Vagina (tissue), 2 donors: ENCODE measurements at regions not wholly inside any gene's neighbourhood (a gene's known extent, or its start where the extent isn't known, plus 50 kb on each side); places are given as distances from the start of the nearest gene placed in this dataset.
"Not testable (repeated sequence)": the region's sequence is repeated elsewhere in the genome, so short reads cannot be mapped to it uniquely, and the experiment has no call there.

Experiments
- CTCF ChIP-seq, 3 experiments: fragments of 450-650 bp in 2 of 3; fragments of 200-600 bp in 1 of 3; sonication (generic) in 1 of 3; IDR thresholded peaks; one replicate each; pipeline ENCODE4 v1.5.1; 2017 to 2019; ENCODE audit warnings: antibody characterized with exemption in 3 of 3, mild to moderate bottlenecking in 2 of 3, moderate library complexity in 2 of 3
- POLR2A ChIP-seq, 2 donors: fragments of 450-650 bp; IDR thresholded peaks; one replicate each; pipeline ENCODE4 v1.6.1; 2017; ENCODE audit warnings: antibody characterized with exemption in 2 of 2, mild to moderate bottlenecking in 2 of 2, moderate library complexity in 2 of 2
- POLR2AphosphoS5 ChIP-seq, 2 donors: sonication (generic); formaldehyde crosslinking; IDR thresholded peaks; one replicate each; pipeline ENCODE4 v1.9.0; 2017; ENCODE audit warnings: antibody characterized with exemption in 2 of 2, mild to moderate bottlenecking in 2 of 2, low read depth in 1 of 2; ENCODE audit not compliant: insufficient read depth in 1 of 2

GRCh38 chr5:12504983-12505382, 600.7 kb upstream of the CTNND2 start:
- not testable (repeated sequence) for TF ChIP-seq CTCF (IDR thresholded peaks at IDR 0.05); POLR2A (IDR thresholded peaks at IDR 0.05); POLR2AphosphoS5 (IDR thresholded peaks at IDR 0.05; ENCODE audit: insufficient read depth in 1 of 2, low read depth in 1 of 2)
